SHP77 treated with DMSO at 0.1 percent for 48 hours (cell line): ENCODE measurements at regions not wholly inside any gene's neighbourhood (a gene's known extent, or its start where the extent isn't known, plus 50 kb on each side); places are given as distances from the start of the nearest gene placed in this dataset.
"Not testable (repeated sequence)": the region's sequence is repeated elsewhere in the genome, so short reads cannot be mapped to it uniquely, and the experiment has no call there.

Experiments
- DNase-seq: peaks from one replicate; lab custom pipeline; 2025; lab: John Stamatoyannopoulos, UW

GRCh38 chr3:27556887-27557286 lies 72.7 kb upstream of the SLC4A7 start:
- no peak for DNase-seq

GRCh38 chr3:27554706-27555105 lies 70.5 kb upstream of the SLC4A7 start:
- no peak for DNase-seq

GRCh38 chr3:27553886-27554540 lies 69.8 kb upstream of the SLC4A7 start:
- no peak for DNase-seq

- not testable (repeated sequence) for DNase-seq
Observed at GRCh38 chr3:27552708-27553107, 68.5 kb upstream of the SLC4A7 start.

- not testable (repeated sequence) for DNase-seq
Observed at GRCh38 chr3:27551413-27551812, 67.2 kb upstream of the SLC4A7 start.

GRCh38 chr3:27545061-27545460 lies 60.9 kb upstream of the SLC4A7 start:
- DNase-seq: no peak

GRCh38 chr3:27544372-27544865 lies 60.2 kb upstream of the SLC4A7 start:
- no peak for DNase-seq

GRCh38 chr3:27542476-27542875 lies 58.3 kb upstream of the SLC4A7 start:
- DNase-seq: no peak

- DNase-seq: no peak
Observed at GRCh38 chr3:27540231-27540630, 56.0 kb upstream of the SLC4A7 start.

- DNase-seq: no peak
Observed at GRCh38 chr3:27536491-27536890, 52.3 kb upstream of the SLC4A7 start.

- no peak for DNase-seq
Observed at GRCh38 chr3:27535809-27536392, 51.7 kb upstream of the SLC4A7 start.

GRCh38 chr3:27533718-27534573 lies 49.8 kb upstream of the SLC4A7 start:
- DNase-seq: peak; percentile 28
